ENCODE measurements at regions not wholly inside any gene's neighbourhood (a gene's known extent, or its start where the extent isn't known, plus 50 kb on each side); places are given as distances from the start of the nearest gene placed in this dataset.

DNA sequence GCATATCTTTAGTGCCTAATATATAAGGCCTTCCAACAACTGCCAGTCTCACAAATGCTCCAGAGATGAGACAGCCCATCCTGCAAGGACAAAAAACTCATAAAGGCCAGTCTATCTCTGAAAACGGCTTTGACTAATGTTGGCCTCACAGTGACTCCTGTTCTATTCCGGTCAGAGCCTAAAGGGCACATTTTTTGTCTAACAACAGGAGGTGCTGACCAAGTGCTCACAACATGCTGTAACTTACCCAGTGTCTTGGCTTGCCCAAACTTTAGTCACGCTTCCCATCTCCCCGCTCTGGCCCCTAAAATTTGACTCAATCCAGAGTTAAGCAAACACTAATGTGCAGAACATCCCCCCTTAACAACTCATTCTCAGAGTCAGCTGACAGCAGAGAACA is 1411.2 kb upstream of the MIR17HG start:
- no peaks in the 10 kb centered on the region for H3K4me1 Mint-ChIP-seq
- ChIA-PET POLR2A (no interaction called here), CTCF (no interaction called here)
- TF ChIP-seq, protein P1, sequence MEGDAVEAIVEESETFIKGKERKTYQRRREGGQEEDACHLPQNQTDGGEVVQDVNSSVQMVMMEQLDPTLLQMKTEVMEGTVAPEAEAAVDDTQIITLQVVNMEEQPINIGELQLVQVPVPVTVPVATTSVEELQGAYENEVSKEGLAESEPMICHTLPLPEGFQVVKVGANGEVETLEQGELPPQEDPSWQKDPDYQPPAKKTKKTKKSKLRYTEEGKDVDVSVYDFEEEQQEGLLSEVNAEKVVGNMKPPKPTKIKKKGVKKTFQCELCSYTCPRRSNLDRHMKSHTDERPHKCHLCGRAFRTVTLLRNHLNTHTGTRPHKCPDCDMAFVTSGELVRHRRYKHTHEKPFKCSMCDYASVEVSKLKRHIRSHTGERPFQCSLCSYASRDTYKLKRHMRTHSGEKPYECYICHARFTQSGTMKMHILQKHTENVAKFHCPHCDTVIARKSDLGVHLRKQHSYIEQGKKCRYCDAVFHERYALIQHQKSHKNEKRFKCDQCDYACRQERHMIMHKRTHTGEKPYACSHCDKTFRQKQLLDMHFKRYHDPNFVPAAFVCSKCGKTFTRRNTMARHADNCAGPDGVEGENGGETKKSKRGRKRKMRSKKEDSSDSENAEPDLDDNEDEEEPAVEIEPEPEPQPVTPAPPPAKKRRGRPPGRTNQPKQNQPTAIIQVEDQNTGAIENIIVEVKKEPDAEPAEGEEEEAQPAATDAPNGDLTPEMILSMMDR (IDR thresholded peaks at IDR 0.05), result no peak
- H3K9me3 Mint-ChIP-seq, result peaks cover 14% of the 10 kb centered on the region
- DNase-seq (no peak), ATAC-seq (ENCODE audit: low read depth) (no peak)
- no peak overlapping the region for H3K27ac Mint-ChIP-seq
- H3K27me3 Mint-ChIP-seq, result no peaks in the 10 kb centered on the region
- H3K4me3 Mint-ChIP-seq, result no peak overlapping the region
- intact Hi-C loops (cut with micrococcal nuclease), result no loop called here
- H3K36me3 Mint-ChIP-seq (ENCODE audit: low read depth), result no peaks in the 10 kb centered on the region

DNA sequence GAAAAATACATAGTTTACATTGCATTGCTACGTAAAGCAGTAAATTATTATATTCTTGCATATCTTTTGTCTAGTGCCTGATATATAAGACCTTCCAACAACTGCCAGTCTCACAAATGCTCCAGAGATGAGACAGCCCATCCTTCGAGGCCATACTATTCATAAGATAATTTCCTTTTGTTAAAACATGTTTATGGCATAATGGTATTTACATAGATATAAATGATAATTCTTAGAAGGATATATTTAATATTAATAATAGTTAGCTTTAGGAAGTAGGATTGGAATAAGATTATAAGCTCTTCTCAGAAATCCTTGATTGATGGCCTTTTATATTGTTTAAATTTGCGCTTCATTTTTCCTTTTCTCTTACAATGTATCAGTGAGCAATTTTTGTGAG is 1410.1 kb upstream of the MIR17HG start:
- no peak overlapping the region for H3K4me3 Mint-ChIP-seq
- intact Hi-C loops (cut with micrococcal nuclease), result no loop called here
- no peaks in the 10 kb centered on the region for H3K27me3 Mint-ChIP-seq
- H3K9me3 Mint-ChIP-seq, result peaks cover 15% of the 10 kb centered on the region
- POLR2A ChIA-PET, result no interaction called here
- CTCF ChIA-PET, result no interaction called here
- no peaks in the 10 kb centered on the region for H3K4me1 Mint-ChIP-seq
- H3K36me3 Mint-ChIP-seq (ENCODE audit: low read depth), result no peaks in the 10 kb centered on the region
- no peak for ATAC-seq (ENCODE audit: low read depth)
- TF ChIP-seq, protein P1 (IDR thresholded peaks at IDR 0.05), result no peak
- no peak overlapping the region for H3K27ac Mint-ChIP-seq
- DNase-seq, result no peak

- CTCF ChIA-PET, result no interaction called here
- H3K4me3 Mint-ChIP-seq, result no peak overlapping the region
- H3K36me3 Mint-ChIP-seq (ENCODE audit: low read depth), result no peaks in the 10 kb centered on the region
- POLR2A ChIA-PET, result no interaction called here
- intact Hi-C loops (cut with micrococcal nuclease), result no loop called here
- TF ChIP-seq, protein P1 (IDR thresholded peaks at IDR 0.05), result no peak
- H3K27me3 Mint-ChIP-seq, result no peaks in the 10 kb centered on the region
- H3K4me1 Mint-ChIP-seq, result no peaks in the 10 kb centered on the region
- ATAC-seq (ENCODE audit: low read depth) (no peak), DNase-seq (no peak)
- H3K9me3 Mint-ChIP-seq, result peaks cover 13% of the 10 kb centered on the region
- H3K27ac Mint-ChIP-seq, result no peak overlapping the region
These were observed 1407.1 kb upstream of the MIR17HG start for GRCh38 chr13:89940383-89940782.

- DNase-seq (no peak), ATAC-seq (ENCODE audit: low read depth) (no peak)
- H3K27me3 Mint-ChIP-seq, result no peaks in the 10 kb centered on the region
- no peak overlapping the region for H3K27ac Mint-ChIP-seq
- no peak overlapping the region for H3K4me3 Mint-ChIP-seq
- TF ChIP-seq, protein P1 (IDR thresholded peaks at IDR 0.05), result no peak
- intact Hi-C loops (cut with micrococcal nuclease), result no loop called here
- H3K36me3 Mint-ChIP-seq (ENCODE audit: low read depth), result no peaks in the 10 kb centered on the region
- H3K4me1 Mint-ChIP-seq, result no peaks in the 10 kb centered on the region
- peaks cover 10% of the 10 kb centered on the region for H3K9me3 Mint-ChIP-seq
- ChIA-PET CTCF (no interaction called here), POLR2A (no interaction called here)
These were observed 1404.3 kb upstream of the MIR17HG start for GRCh38 chr13:89943139-89943538.

DNA sequence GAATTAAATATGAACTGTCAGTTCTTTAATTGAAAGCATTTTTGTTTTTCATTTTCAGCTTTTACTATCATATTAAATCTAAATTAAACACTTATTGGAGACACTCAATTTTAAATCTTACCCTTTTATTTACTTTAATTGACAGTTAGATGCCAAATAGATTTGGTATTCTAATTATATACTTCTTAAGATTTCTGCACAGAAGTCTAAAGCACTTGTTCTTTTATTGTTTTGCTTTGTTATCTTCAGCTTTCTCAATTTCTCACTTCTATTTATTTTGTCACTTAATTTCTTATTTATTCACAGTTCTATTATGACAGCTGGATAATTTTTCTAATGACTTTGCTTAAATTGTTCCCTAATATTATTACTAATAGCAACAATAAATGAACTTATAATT is 1397.3 kb upstream of the MIR17HG start:
- intact Hi-C loops (cut with micrococcal nuclease), result no loop called here
- TF ChIP-seq, protein P1 (IDR thresholded peaks at IDR 0.05), result no peak
- Mint-ChIP-seq H3K27me3 (no peaks in the 10 kb centered on the region), H3K4me3 (no peak overlapping the region), H3K36me3 (ENCODE audit: low read depth) (no peaks in the 10 kb centered on the region), H3K27ac (no peak overlapping the region), H3K9me3 (peaks cover 7% of the 10 kb centered on the region), H3K4me1 (no peaks in the 10 kb centered on the region)
- ChIA-PET POLR2A (no interaction called here), CTCF (no interaction called here)
- DNase-seq (no peak), ATAC-seq (ENCODE audit: low read depth) (no peak)
